GM12872 (cell line): ENCODE measurements at regions not wholly inside any gene's neighbourhood (a gene's known extent, or its start where the extent isn't known, plus 50 kb on each side); places are given as distances from the start of the nearest gene placed in this dataset.

Experiments
- CTCF ChIP-seq: IDR thresholded peaks from 3 replicates; pipeline ENCODE4 v1.5.1; 2011; ENCODE audit warnings: low read depth, mild to moderate bottlenecking, low read length, moderate library complexity; ENCODE audit not compliant: insufficient read depth

GRCh38 chr2:156745619-156746018 is 309.4 kb downstream of the GPD2 start:
- TF ChIP-seq CTCF, result no peak

- TF ChIP-seq CTCF, result no peak
Measured at GRCh38 chr2:156748221-156748620, 312.0 kb downstream of the GPD2 start.

GRCh38 chr2:156752042-156752441 is 315.9 kb downstream of the GPD2 start:
- no peak for TF ChIP-seq CTCF

GRCh38 chr2:156753766-156754165 is 317.6 kb downstream of the GPD2 start:
- no peak for TF ChIP-seq CTCF

- TF ChIP-seq CTCF, result no peak
Measured at GRCh38 chr2:156756516-156756915, 320.3 kb downstream of the GPD2 start.

- TF ChIP-seq CTCF, result no peak
Measured at GRCh38 chr2:156763174-156763573, 327.0 kb downstream of the GPD2 start.

GRCh38 chr2:156765043-156765442 is 328.9 kb downstream of the GPD2 start:
- no peak for TF ChIP-seq CTCF

- TF ChIP-seq CTCF, result no peak
Measured at GRCh38 chr2:156765450-156765849, 329.3 kb downstream of the GPD2 start.
